Loucy (cell line): ENCODE measurements at regions not wholly inside any gene's neighbourhood (a gene's known extent, or its start where the extent isn't known, plus 50 kb on each side); places are given as distances from the start of the nearest gene placed in this dataset.

Experiments used
- CTCF ChIP-seq: fragments of 200-600 bp; sonication (generic); conservative IDR thresholded peaks from 2 replicates; pipeline ENCODE4 v1.5.1; 2014; ENCODE audit warnings: mild to moderate bottlenecking, antibody characterized with exemption, low read length
- EZH2phosphoT487 ChIP-seq: fragments of 200-600 bp; IDR thresholded peaks from 2 replicates; pipeline ENCODE4 v1.6.1; 2018; ENCODE audit warnings: antibody characterized with exemption, mild to moderate bottlenecking, moderate library complexity, borderline replicate concordance

DNA sequence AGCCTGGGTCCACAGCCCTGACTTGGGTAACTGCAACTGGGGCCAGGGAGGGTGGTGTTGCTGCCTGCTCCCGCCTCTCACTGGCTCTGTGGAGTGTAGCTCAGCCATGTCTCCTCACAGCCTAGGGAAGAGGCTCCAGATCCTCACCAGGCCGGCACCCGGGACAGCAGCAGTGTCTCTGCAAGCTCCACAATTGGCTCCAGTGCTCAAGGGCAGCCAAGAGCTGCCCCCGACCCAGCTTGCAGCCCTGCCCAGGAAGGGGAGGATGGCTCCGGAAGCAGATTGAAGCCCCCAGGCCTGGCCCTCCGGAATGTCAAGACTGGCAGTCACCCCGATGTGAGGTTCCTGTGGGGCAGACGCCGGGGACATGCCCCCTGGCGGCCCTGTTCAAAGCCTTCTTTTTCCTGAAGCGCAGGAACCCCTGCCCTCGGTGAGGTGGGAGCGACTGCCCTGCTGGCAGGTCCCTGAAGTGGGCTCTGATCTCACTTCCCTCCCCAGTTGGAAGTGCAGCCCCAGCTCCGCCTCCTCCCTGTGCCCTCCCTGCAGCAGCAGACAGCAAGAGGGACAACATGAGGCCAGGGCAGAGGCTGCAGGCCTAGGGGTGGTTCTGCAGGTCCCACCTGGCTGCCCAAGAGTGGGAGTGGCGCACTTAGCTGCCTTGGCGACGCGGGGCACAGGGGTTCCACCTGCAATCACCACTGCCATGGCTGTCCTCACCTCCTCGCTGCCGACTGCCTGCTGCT, 816.2 kb upstream of the LUZP2 start:
- no peak for TF ChIP-seq CTCF
- no peak for TF ChIP-seq EZH2phosphoT487
